GM18499 (cell line): ENCODE measurements at regions not wholly inside any gene's neighbourhood (a gene's known extent, or its start where the extent isn't known, plus 50 kb on each side); places are given as distances from the start of the nearest gene placed in this dataset.

Experiments used
- ATAC-seq: cut with Tn5 transposase; IDR thresholded peaks from one replicate; pipeline ENCODE4 v1.9.1; 2021; ENCODE audit warnings: moderate number of reproducible peaks; ENCODE audit not compliant: insufficient read depth, unreplicated experiment

DNA sequence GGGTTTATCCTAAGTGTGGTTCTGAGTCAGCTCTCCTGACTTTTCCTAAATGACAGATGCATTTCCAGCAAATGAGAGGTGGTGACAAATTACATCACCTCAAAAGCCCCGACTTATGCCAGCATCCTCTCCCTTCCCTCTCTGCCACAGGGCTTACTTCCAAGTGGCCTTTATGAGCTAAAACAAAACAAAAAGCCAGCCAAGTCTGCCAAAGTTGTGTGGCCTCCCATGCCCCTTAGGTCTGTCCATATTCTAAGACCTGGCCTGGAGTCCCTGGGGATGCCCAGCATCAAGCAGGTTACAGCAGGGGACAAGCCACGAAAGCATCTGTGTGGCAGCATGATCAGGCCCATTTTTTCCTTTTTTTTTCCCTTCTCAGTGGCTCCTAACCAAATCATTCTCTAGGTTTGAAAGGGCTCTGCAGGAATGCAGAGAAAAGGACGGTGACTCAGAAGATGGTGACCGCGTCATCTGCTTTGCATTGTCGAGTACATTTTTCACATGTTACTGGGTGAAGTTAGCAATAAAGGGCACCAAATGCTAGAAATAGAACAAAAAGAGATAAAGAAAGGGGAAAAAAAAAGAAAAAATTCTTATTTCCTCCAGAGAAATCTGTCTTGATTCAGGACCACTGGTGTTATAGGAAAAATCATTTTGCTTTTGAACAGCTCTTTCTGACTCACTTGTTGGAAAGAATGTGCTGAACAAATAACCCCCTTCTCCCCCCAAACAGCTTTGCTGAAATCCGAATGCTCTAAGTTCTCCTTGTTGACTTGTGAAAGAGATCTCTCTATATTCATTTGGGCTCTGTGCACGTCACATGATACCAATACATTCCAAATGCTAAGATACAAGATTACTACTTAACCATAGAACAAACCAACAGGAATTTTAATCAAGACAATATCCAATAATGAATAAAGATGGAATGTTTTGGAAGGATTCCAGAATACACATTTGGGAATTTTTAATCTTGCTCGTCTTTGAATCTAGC is 178.7 kb downstream of the EN1 start:
- ATAC-seq, result no peak

DNA sequence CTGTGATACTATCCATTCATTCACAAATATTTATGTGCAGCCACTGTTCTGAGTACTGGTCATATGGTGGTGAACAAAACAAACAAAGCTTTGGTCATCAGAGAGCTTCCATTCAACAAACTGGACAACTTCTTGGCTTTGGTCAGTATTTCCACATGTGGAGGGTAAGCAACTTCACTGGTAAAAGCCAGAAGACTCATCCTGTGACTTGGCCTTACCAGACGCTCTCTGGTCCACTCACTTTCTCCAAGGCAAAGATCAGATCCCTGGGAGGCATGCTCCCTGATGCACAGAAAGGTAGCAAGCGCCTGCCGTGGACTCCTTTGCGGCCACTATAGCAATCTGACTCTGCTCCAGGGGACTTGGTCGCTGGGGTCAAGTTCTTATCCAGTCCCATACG is 179.5 kb downstream of the EN1 start:
- no peak for ATAC-seq

DNA sequence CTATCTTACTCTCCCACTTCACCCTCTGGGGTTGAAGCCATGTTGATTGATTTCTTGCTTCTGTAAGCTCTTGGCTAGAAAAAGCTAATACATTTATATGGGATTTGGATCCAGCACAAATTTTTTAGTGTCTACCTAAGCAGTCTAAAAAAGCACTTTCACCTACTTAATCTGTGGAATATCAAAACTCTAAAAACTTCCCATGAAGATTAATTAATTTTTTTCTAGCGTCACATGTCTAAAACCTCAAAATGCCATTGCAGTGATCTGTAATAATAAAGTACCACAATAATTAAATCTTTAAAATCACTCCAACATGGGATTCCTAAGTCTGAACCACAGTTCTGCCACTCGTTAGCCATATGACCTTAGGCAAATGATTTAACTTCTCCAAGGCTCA is 180.1 kb downstream of the EN1 start:
- no peak for ATAC-seq

DNA sequence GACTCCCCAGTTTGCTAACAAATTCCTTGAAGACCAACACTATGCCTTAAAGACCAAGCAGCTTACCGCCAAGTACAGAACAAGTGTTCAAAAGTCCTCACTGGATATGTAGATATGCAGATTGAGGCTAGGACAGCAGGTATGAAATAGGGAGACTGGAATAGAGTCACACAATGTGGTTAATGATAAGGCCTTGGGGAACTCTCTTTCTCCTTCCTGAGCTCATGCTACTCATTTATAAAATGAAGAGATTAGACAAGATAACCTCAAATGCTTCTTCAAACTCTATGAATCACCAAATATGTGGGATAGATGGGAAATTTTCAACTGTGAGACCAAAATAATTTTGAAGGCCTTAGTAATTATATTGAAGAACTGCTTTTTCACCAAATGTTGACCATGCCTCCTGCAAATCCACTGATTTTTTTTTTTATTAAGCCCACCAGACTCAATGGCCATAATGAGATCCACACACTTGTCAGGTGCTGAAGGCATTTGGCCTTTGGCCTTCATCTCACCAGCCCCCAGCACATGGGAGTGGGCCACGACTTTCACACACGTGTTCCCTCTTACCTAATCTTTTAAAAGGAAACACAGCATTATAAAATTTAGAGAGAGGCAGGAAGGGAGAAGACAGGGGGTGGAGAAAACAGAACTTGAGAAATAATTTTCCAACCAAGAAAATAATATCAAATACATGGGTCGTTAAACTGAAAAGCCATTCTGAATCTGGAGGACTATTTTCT is 181.5 kb downstream of the EN1 start:
- ATAC-seq, result no peak

DNA sequence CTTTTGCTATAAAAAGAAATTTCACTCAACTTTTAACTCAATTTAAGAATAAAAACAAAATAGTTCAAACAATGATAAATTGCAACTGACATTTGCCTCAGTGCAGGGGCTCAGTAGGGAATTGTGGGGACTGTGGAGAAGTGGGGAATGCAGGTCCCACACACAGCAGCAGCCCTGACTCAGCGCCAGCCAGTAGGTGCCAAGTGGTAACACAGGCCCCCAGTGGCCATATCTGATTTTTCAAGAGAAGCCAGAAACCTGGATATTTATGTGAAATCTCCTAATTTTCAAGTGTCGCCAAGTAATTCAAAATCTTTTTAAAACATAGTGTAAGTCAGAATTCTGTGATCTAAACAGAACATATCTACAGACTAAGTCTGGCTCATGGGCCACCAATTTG is 186.3 kb downstream of the EN1 start:
- no peak for ATAC-seq

DNA sequence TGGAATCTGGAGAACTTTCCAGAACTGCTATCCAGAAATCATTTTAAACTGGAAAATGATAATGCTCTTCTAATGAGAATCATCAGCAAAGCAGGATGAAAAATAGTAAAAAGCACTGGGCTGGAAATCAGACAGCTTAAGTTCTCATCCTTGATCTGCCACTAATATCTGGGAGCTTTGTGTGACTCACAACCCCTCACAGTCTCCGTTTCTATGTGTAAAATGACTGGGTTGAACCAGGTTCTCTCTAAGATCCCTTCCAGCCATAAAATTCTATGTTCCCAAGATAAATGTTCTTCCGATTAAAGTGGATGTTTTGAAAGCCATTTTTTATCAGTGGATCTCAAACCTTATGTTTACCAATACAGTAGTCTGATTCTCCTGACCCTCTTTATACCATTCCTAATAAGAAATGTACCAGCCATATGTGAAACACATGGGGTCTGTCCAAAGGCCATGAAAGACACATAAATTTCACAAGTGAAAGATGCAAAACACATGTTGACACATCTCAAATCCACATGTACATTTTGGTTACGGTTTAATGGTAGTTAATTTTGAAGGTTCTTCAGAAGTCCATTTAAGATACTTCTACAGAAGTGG is 188.8 kb downstream of the EN1 start:
- no peak for ATAC-seq

DNA sequence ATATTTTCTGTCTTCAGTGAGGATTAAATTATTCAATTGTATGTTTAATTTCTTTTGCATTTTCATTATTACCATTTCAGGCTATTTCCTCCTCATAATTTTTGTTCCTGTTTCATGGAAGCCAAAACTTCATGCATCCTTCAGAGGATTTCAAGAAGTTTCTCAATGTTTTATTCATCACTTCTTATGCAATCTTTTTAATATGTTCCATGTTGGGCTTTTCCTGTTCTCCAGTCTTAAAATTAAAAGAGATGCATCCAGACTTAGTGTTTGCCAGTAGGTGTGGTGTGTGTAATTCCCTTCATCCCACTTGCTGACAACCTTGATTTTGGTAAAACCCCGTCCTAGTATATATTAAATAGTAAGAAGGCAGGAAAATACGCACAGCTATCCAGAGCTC is 190.0 kb downstream of the EN1 start:
- ATAC-seq, result no peak

DNA sequence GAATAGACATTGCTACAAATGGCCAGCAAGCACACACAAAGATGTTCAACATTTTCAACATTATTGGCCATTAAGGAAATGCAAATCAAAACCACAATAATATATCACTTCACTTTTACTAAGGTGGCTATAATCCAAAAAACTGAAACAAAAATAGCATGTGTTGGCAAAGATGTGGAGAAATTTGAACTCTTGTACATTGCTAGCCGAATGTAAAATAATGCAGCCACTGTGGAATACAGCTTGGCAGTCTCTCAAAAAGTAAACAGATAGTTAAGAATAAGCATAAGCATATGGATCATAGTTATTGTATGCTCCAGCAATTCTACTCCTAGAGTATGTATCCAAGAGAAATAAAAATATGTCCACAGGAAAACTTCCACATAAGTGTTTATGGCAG is 192.5 kb downstream of the EN1 start:
- no peak for ATAC-seq

DNA sequence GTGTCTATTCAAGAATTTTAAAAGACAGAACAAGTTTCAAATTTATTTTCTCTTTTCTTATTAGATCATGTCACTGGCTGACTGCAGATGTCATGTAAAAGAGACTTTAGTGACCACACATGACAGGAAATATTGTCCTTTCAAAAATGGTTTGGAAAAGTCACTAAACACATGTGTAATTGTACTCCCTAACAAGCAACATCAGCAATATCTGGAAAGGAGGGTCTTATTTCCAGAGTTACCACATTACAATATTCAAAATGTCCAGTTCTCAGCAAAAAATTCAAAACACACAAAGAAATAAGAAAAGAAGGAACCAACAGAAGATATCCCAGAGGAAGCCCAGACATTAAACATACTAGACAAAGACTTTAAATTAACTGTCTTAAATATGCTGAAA is 197.1 kb downstream of the EN1 start:
- no peak for ATAC-seq

DNA sequence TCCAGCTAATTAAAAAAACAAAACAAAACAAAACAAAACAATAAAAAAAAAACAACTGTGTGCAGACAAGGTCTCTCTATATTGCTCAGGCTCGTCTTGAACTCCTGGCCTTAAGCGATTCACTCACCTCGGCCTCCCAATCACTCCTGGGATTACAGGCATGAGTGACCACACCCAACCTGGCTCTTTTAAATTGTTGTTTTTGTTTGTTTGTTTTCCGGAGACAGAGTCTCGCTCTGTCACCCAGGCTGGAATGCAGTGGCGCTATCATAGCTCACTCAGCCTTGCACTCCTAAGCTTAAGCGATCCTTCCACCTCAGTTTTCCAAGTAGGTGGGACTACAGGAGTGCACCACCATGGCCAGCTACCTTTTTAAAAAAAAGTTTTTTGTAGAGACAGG is 201.6 kb downstream of the EN1 start:
- ATAC-seq, result no peak

DNA sequence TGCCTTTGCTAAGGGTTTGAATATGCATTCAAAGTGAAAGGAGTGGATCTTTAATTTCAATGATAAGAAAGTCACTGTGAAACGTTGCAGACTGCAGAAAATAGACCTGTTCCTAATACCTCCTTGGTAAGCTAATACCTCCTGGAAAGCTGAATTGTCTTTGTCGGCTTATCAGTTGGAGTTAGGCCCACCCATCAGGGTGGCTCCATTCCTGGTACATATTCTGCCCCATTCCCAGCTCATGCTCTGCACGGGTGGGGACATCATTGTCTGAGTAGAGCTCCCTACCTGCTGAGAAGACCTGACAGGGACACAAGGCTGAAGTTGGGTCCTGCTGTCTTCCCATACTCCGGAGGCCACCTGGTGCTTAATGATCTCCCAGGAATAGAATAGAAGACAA is 203.3 kb downstream of the EN1 start:
- no peak for ATAC-seq

DNA sequence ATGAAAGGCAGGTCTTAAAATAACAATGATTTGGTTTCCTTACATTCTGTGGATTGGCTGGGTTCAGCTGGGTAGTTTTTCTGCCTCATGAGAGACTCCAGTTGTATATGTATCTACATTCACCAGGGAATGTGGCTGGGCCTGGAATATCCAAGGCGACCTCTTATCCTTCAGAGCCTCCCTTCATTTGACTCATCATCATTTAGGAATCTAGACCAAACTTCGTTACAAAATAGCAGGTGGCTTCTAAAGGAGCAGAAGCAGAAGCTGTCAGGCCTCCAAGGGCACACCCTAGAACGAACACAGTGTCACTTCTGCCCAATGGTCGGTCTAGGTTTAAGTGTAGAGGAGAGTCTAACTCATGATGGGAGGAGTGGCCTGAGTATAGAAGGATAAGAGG is 204.2 kb downstream of the EN1 start:
- ATAC-seq, result no peak

DNA sequence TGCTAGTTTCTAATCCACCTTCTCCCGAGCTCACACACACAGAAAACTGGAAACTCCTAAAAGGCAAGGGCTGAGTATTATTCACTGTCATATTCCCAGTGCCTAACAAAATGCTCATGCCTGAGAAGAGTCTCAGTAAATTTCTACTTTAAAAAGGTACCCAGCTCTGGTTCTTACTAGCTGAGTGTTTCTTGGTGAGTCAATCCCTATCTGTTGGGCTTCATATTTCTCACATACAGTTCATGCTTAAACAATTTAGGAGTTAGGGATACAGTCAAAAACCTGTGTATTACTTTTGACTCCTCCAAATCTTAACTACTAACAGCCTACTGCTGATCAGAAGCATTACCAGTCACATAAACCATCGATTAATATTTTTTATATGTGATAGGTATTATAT is 204.9 kb downstream of the EN1 start:
- ATAC-seq, result no peak

DNA sequence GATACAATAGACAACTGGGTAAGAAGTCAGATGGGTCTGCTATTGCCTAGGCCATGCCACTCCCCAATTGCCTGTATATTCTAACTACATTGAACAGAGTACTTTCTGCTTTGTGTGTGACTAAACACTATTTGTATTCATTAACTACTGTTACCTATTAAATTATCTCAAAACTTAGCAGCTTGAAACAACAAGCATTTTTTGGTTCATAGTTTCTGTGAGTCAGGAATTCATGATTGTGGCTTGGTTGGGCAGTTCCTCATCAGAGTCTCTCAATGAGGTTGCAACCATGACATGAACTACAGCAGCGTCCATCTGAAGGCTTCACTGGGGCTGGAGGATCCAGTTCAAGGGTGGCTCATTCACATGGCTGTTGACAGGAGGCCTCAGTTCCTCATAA is 205.7 kb downstream of the EN1 start:
- ATAC-seq, result no peak

DNA sequence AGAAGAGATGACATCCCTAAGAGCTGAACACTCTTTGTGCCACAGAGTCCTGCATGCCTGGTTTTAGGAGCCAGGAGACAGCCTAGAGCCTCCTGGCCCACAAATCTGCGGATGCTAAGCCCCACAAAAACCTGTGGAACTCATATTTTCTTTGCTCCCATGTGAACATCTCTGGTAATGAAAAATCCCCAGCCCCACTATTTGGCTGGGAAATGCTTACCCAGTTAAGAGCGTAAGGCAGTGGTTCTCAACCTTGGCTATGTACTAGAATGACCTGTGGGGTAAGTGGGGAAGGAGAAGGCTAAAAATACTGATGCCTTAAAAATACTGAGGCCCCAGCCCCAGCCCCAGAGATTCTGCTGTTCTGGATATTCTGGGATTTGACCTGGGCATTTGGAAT is 208.1 kb downstream of the EN1 start:
- ATAC-seq, result no peak

DNA sequence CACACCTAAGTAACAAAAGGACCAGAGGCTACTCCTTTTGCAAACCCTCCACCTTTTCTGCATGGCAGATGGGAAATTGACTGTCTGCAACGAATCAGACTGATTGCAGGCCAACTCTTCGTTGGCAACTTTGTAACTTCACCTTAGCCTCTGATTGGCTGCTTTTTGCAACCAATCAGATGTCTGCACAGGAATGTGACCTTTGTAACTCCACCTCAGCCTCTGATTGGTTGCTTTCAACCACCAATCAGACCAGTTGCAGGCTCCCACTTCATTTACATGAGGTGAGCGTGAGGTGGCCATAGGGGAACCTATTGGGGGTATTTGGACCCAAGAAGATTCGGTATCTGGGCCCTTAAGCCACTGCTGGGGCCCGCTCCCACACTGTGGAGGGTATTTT is 209.0 kb downstream of the EN1 start:
- ATAC-seq, result no peak

DNA sequence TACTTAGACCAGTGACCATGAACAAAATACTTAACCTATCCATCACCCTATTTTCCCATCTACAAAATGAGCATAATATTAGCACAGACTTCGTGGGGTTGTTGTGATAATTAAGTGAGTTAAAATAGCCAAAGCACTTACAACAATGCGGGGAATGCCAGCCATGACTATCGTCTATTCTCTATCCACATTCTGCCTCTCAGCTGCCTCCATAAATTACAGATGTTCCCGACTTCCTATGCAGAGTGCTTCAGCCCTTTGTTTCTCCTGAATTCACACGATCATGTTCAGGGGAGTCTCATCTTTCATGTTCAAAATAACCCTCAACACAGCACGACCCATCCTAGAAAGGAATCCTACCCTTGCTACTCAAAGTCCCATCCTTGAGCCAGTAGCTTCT is 211.6 kb downstream of the EN1 start:
- no peak for ATAC-seq

DNA sequence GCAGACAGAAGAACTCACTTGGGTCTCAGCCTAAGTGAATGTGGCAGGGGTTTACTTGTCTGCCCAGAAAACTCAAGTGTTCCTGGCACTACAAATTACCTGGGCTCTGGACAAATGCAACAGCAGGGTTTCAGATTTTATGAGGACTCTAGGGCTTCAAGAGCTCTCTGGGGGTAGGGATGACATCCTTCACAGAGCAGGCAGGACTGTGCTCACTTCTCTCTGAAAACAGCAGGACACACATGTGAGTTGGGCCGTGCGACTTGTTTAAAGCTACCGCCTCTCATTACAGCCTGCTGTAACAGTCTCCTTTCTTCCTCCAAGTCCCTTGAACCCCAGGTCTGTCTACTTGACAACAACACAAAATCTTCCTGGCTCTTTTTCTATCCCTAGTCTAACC is 212.6 kb downstream of the EN1 start:
- ATAC-seq, result no peak

DNA sequence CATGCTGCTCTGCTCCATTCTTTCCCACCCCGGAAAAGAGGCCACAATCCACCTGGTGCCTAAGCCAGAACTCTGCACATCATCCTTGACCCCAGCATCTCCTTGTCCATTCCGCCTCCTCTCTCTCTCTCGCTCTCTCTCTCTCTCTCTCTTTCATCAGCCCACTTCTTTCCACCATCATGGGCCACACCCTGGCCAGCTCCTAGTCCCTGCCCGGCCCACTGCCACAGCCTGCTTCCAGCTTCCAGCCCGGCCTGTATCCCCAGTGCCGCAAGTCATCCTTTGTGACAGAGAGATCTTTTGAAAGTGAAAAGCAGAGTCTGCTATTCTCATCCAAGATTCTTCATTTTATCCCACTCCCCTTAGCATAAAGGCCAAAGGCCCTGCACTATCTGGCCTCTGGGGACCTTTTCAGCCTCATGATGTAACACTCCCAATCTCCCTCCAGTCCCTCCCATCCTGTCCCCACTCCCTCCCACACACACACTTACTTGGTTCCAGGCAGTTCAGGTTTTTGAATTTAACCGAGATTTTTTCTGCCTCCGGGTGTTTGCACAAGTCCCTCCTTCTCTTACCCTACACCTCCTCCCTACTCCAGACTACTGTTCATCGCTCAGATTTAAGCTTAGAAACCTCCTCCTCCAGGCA is 214.0 kb downstream of the EN1 start:
- ATAC-seq, result no peak

DNA sequence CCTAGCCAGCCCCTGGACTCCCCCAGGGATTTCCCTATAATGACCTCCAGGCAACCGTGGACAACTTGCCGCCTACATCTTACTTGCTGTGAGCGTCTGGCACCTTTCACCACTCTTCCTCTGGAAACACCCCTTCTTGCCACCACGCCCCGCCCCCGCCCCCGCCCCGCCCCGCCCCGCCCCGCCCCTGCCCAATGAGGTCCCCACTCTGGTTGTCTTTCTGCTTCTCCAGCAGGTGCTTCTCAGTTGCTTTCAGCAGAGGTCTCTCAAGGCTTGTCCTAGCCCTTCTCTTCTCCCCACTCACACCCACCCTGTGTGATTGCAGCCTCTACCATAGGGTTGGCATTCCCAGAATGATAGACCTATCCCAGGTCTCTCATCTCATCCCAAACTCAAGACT is 214.5 kb downstream of the EN1 start:
- ATAC-seq, result no peak

DNA sequence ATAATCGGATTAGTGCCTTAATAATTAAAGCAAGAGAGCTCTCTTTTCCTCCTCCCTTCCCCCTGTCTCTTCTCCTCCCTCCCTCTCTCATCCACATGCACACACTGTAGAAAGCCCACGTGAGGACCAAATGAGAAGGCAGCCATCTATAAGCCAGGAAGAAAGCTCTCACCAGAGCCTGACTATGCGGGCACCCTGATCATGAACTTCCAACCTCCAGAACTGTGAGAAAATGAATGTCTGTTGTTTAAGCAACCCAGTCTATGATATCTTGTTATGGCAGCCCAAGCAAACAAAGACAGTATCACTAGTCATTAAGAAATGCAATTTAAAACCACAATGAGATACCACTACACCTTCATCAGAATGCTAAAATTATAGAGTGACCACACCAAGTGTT is 220.3 kb downstream of the EN1 start:
- ATAC-seq, result no peak
